Loucy (cell line): ENCODE measurements at regions not wholly inside any gene's neighbourhood (a gene's known extent, or its start where the extent isn't known, plus 50 kb on each side); places are given as distances from the start of the nearest gene placed in this dataset.
"Not testable (repeated sequence)": the region's sequence is repeated elsewhere in the genome, so short reads cannot be mapped to it uniquely, and the experiment has no call there.

Source experiments
- H2AFZ ChIP-seq: fragments of 200-600 bp; sonication (generic); 2 replicates; pipeline ENCODE4 v1.6.0; 2016; ENCODE audit warnings: antibody characterized with exemption, mild to moderate bottlenecking, low read length, moderate library complexity
- H3F3A ChIP-seq: fragments of 200-600 bp; 2 replicates; pipeline ENCODE4 v1.6.0; 2016; ENCODE audit warnings: antibody characterized with exemption, low read depth, mild to moderate bottlenecking
- H3K27me3 ChIP-seq: fragments of 200-600 bp; sonication (generic); 2 replicates; pipeline ENCODE4 v1.6.1; 2014; ENCODE audit warnings: low read length, mild to moderate bottlenecking; ENCODE audit not compliant: insufficient read depth, poor library complexity, severe bottlenecking
- H3K36me3 ChIP-seq: fragments of 200-600 bp; sonication (generic); 2 replicates; pipeline ENCODE4 v1.6.1; 2016; ENCODE audit warnings: low read length; ENCODE audit not compliant: insufficient read depth
- H3K4me1 ChIP-seq: fragments of 200-600 bp; sonication (generic); 2 replicates; pipeline ENCODE4 v1.5.1; 2014; ENCODE audit warnings: low read length, mild to moderate bottlenecking; ENCODE audit not compliant: insufficient read depth, poor library complexity, severe bottlenecking
- H3K4me2 ChIP-seq: fragments of 200-600 bp; sonication (generic); 2 replicates; pipeline ENCODE4 v1.6.0; 2014; ENCODE audit warnings: antibody characterized with exemption, low read length, low read depth, mild to moderate bottlenecking; ENCODE audit not compliant: poor library complexity, severe bottlenecking
- H3K4me3 ChIP-seq: fragments of 200-600 bp; sonication (generic); 2 replicates; pipeline ENCODE4 v1.5.1; 2014; ENCODE audit warnings: low read length, mild to moderate bottlenecking, mixed read lengths; ENCODE audit not compliant: poor library complexity, severe bottlenecking
- H3K79me2 ChIP-seq: fragments of 200-600 bp; sonication (generic); 2 replicates; pipeline ENCODE4 v1.6.1; 2014; ENCODE audit warnings: low read length; ENCODE audit not compliant: insufficient read depth
- H3K9ac ChIP-seq: fragments of 200-600 bp; sonication (generic); 2 replicates; pipeline ENCODE4 v1.6.0; 2014; ENCODE audit warnings: mild to moderate bottlenecking, low read depth, low read length, moderate library complexity; ENCODE audit not compliant: poor library complexity, severe bottlenecking
- H3K9me2 ChIP-seq: fragments of 200-600 bp; sonication (generic); replicated peaks from 2 replicates; pipeline ENCODE4 v1.6.1; 2016; ENCODE audit warnings: low read depth, low read length, mixed read lengths
- H3K9me3 ChIP-seq: fragments of 200-600 bp; sonication (generic); 2 replicates; pipeline ENCODE4 v1.6.1; 2014; ENCODE audit warnings: mild to moderate bottlenecking, antibody characterized with exemption, low read length, low read depth; ENCODE audit not compliant: insufficient read depth
- H4K20me1 ChIP-seq: fragments of 200-600 bp; sonication (generic); 2 replicates; pipeline ENCODE4 v1.6.0; 2014; ENCODE audit warnings: antibody characterized with exemption, low read length, mild to moderate bottlenecking; ENCODE audit not compliant: insufficient read depth, poor library complexity, severe bottlenecking
- CTCF ChIP-seq: fragments of 200-600 bp; sonication (generic); conservative IDR thresholded peaks from 2 replicates; pipeline ENCODE4 v1.5.1; 2014; ENCODE audit warnings: mild to moderate bottlenecking, antibody characterized with exemption, low read length
- EZH2phosphoT487 ChIP-seq: fragments of 200-600 bp; IDR thresholded peaks from 2 replicates; pipeline ENCODE4 v1.6.1; 2018; ENCODE audit warnings: antibody characterized with exemption, mild to moderate bottlenecking, moderate library complexity, borderline replicate concordance

- Histone ChIP-seq H3K27me3 (no peaks in the 10 kb centered on the region), H3K4me2 (no peak overlapping the region), H3K79me2 (no peaks in the 10 kb centered on the region), H3K4me3 (no peak overlapping the region), H2AFZ (no peak overlapping the region), H4K20me1 (no peaks in the 10 kb centered on the region), H3K9me2 (no peaks in the 10 kb centered on the region), H3F3A (no peaks in the 10 kb centered on the region), H3K4me1 (no peaks in the 10 kb centered on the region), H3K9ac (no peak overlapping the region), H3K9me3 (no peaks in the 10 kb centered on the region), H3K36me3 (no peaks in the 10 kb centered on the region)
- TF ChIP-seq CTCF = no peak
- TF ChIP-seq EZH2phosphoT487 = no peak
Observed at GRCh38 chr14:43399289-43399688, 1107.8 kb downstream of the FSCB start.

GRCh38 chr14:43370565-43370896 lies 1136.6 kb downstream of the FSCB start:
- not testable (repeated sequence) for H3K27me3 ChIP-seq, H3K4me3 ChIP-seq, H3K36me3 ChIP-seq, H3F3A ChIP-seq, H3K9me3 ChIP-seq, H3K4me2 ChIP-seq, H4K20me1 ChIP-seq, H3K9ac ChIP-seq, H2AFZ ChIP-seq, H3K4me1 ChIP-seq, H3K9me2 ChIP-seq, H3K79me2 ChIP-seq

- no peaks in the 10 kb centered on the region for H4K20me1 ChIP-seq
- no peak overlapping the region for H3K9ac ChIP-seq
- no peaks in the 10 kb centered on the region for H3K36me3 ChIP-seq
- no peaks in the 10 kb centered on the region for H3K9me2 ChIP-seq
- TF ChIP-seq CTCF (no peak), EZH2phosphoT487 (no peak)
- H3K27me3 ChIP-seq = no peaks in the 10 kb centered on the region
- H3K4me1 ChIP-seq = no peaks in the 10 kb centered on the region
- no peak overlapping the region for H2AFZ ChIP-seq
- no peak overlapping the region for H3K4me3 ChIP-seq
- no peaks in the 10 kb centered on the region for H3F3A ChIP-seq
- H3K79me2 ChIP-seq = no peaks in the 10 kb centered on the region
- no peaks in the 10 kb centered on the region for H3K9me3 ChIP-seq
- H3K4me2 ChIP-seq = no peak overlapping the region
Observed at GRCh38 chr14:43369710-43370564, 1137.1 kb downstream of the FSCB start.

GRCh38 chr14:43362586-43362985 lies 1144.5 kb downstream of the FSCB start:
- TF ChIP-seq CTCF (no peak), EZH2phosphoT487 (no peak)
- no peak overlapping the region for H3K4me2 ChIP-seq
- H3K4me1 ChIP-seq = no peaks in the 10 kb centered on the region
- H3K79me2 ChIP-seq = no peaks in the 10 kb centered on the region
- no peaks in the 10 kb centered on the region for H3K9me2 ChIP-seq
- H3K27me3 ChIP-seq = no peaks in the 10 kb centered on the region
- no peaks in the 10 kb centered on the region for H4K20me1 ChIP-seq
- no peaks in the 10 kb centered on the region for H3K36me3 ChIP-seq
- H3K9me3 ChIP-seq = no peaks in the 10 kb centered on the region
- no peak overlapping the region for H3K4me3 ChIP-seq
- H3K9ac ChIP-seq = no peak overlapping the region
- H2AFZ ChIP-seq = no peak overlapping the region
- no peaks in the 10 kb centered on the region for H3F3A ChIP-seq
